ENCODE measurements at regions not wholly inside any gene's neighbourhood (a gene's known extent, or its start where the extent isn't known, plus 50 kb on each side); places are given as distances from the start of the nearest gene placed in this dataset.

- H3K4me3 ChIP-seq (ENCODE audit: low read length), result no peak overlapping the region
- DNase-seq (ENCODE audit: low read depth), result no peak
- no peak for TF ChIP-seq CTCF (IDR thresholded peaks at IDR 0.05; ENCODE audit: insufficient read depth, low read depth, low read length, missing control alignments)
Observed at GRCh38 chr2:143891879-143892308, 628.0 kb downstream of the ZEB2 start.

- H3K4me3 ChIP-seq (ENCODE audit: low read length), result no peak overlapping the region
- DNase-seq (ENCODE audit: low read depth), result peak; percentile 8
- TF ChIP-seq CTCF (IDR thresholded peaks at IDR 0.05; ENCODE audit: insufficient read depth, low read depth, low read length, missing control alignments), result no peak
Observed at GRCh38 chr2:143890798-143891197, 629.1 kb downstream of the ZEB2 start.

- TF ChIP-seq CTCF (IDR thresholded peaks at IDR 0.05; ENCODE audit: insufficient read depth, low read depth, low read length, missing control alignments), result no peak
- no peak overlapping the region for H3K4me3 ChIP-seq (ENCODE audit: low read length)
Observed at GRCh38 chr2:143889216-143889615, 630.7 kb downstream of the ZEB2 start.

GRCh38 chr2:143885461-143885860, 634.5 kb downstream of the ZEB2 start:
- DNase-seq (ENCODE audit: low read depth), result peak; percentile 11
- H3K4me3 ChIP-seq (ENCODE audit: low read length), result no peak overlapping the region

More at GRCh38 chr2:143889216-143889615, 630.7 kb downstream of the ZEB2 start:
- no peak for DNase-seq (ENCODE audit: low read depth)

DNA sequence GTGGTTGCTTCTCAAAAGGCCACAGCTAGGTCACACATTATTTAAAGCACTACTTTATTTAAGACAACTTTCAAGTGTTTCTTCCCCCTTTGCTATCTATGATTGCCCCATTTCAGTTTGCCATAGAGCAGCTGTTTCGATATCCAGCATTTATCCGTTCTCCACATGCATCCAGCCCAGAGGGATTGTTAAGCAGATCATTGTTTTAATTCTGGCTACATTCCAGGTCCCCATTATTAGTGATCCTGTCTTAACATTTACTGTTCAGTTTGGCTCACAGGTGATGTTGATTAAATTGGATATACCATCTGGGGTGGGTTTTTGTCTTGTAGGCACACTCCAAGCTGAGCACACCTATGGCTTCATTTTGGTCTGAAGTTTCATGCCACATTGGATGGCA, 638.7 kb downstream of the ZEB2 start:
- no peak overlapping the region for H3K4me3 ChIP-seq (ENCODE audit: low read length)
- no peak for DNase-seq (ENCODE audit: low read depth)
- no peak for TF ChIP-seq CTCF (IDR thresholded peaks at IDR 0.05; ENCODE audit: insufficient read depth, low read depth, low read length, missing control alignments)

More at GRCh38 chr2:143885461-143885860, 634.5 kb downstream of the ZEB2 start:
- no peak for TF ChIP-seq CTCF (IDR thresholded peaks at IDR 0.05; ENCODE audit: insufficient read depth, low read depth, low read length, missing control alignments)

GRCh38 chr2:143877876-143878530, 641.9 kb downstream of the ZEB2 start:
- no peak overlapping the region for H3K4me3 ChIP-seq (ENCODE audit: low read length)
- no peak for DNase-seq (ENCODE audit: low read depth)
- TF ChIP-seq CTCF (IDR thresholded peaks at IDR 0.05; ENCODE audit: insufficient read depth, low read depth, low read length, missing control alignments), result no peak

- DNase-seq (ENCODE audit: low read depth), result no peak
- no peak for TF ChIP-seq CTCF (IDR thresholded peaks at IDR 0.05; ENCODE audit: insufficient read depth, low read depth, low read length, missing control alignments)
- no peak overlapping the region for H3K4me3 ChIP-seq (ENCODE audit: low read length)
Observed at GRCh38 chr2:143877056-143877455, 642.9 kb downstream of the ZEB2 start.

Data from epithelial cell of esophagus (primary cell).